Mucosa of gallbladder (tissue), 1 donor: ENCODE measurements at regions not wholly inside any gene's neighbourhood (a gene's known extent, or its start where the extent isn't known, plus 50 kb on each side); places are given as distances from the start of the nearest gene placed in this dataset.
"Not testable (repeated sequence)": the region's sequence is repeated elsewhere in the genome, so short reads cannot be mapped to it uniquely, and the experiment has no call there.

ENCODE experiments used
- DNase-seq: peaks from one replicate; pipeline ENCODE4 v3.0.0-alpha.2; 2020; ENCODE audit warnings: low spot score
- donor health status: DM: no; HTN: no; CAD: no.

DNA sequence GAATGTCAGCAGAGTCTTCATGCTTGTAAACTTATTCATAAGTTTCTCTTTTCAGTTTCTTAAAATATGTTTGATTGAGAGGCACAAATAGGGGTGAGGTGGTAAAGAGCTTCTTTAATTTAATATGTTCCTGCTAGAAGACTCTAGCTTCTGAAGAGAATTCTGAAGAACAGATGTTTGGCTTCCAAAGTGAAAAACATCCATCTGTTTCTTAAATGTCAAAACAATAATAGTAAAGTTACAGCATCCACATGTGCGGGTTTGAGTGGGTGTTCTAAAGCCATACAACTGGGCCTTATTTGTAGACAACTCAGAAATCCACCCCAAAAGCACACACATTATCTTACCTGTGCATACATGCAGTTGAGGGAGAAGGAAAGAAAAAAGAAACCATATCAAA lies 144.0 kb upstream of the ADGRL4 start:
- no peak for DNase-seq

DNA sequence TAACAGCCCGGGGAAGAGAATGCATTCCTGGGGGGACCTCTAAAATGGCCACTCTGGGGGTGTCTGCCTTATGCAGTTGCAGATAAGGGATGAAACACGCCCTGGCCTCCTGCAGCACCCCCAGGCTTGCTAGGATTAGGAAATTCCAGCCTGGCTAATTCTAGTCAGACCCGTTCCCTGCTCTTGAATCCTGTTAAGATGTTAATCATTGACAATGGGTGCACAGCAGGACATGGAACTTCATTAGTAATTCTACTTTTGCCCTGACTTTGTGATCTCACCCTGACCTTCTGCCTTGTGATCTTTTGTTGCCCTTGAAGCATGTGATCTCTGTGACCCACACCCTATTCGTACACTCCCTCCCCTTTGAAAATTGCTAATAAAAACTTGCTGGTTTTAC lies 131.7 kb upstream of the ADGRL4 start:
- not testable (repeated sequence) for DNase-seq

DNA sequence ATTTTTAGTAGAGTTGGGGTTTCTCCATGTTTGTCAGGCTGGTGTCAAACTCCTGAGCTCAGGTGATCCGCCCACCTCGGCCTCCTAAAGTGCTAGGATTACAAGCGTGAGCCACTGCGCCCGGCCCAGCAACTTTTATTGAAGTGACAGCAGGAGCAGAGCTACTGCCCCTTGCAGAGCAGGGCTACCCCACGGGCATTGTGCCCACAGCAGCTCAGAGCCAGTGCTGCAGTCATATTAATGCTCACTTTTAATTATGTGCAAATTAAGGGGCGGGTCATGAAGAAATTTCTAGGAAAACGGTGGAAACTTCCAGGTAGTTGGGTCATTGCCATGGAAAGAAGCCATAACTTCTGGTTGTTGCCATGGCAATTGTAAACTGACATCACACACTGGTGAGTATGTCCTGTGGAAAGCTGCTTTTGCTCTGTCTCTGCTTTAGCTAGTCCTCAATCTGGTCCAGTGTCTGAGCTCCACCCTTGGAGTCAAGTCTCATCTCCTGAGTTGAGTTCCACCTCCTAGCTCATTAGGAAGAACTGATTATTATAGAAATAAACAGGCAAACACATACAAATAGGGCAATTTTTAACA lies 127.3 kb upstream of the ADGRL4 start:
- no peak for DNase-seq

DNA sequence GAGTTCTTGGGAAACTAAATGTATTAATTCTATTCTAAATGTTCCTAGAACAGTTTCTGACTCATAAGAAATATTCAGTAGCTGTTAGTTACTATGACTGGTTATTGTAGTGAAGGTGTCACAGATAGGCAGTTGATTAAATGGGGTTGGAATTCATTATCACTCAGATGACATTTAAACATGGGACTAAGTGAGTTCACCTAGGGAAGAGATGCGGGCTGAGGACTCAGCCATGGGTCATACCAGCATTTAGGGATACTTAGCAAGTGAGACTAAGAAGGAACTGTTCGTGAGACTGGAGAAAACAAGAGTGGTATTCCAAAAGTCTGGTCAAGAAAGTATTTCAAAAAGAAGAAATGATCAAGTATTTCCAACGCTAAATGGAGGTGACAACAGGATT lies 125.1 kb upstream of the ADGRL4 start:
- DNase-seq = no peak

DNA sequence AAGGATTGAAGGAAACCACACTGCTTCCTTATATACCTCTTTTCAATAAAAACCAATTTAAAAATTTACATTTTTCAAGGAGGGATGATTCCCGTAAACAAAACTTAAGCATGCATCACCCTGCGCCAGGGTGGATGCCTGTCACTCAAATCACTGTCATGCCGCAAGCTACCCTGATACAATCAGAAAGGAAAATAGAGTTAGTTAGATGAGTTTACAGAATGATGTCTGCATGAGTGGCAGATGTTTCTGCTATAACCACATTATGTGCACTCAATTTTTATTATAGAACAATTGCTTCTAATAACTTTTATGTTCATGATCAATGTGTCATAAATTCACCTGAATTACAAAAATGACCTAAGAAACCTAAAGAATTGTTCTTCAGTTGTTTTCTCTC lies 123.4 kb upstream of the ADGRL4 start:
- no peak for DNase-seq

DNA sequence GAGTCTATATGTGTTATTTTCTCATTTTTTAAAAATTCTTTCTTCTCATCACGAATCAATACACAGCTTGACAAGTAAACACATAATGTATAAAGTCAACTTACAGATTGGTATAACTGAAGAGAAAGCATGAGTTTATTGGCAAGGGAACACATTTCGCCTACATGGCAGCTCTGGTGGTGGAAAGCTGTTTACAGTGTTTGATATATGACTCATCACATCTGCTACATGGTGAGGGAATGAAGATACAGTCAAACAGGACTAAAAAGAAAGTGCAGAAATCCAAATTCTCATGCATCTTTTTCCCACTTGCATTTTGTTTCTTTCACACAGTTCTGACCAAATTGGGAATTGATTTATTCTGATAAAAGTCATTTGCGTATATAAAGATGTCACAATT lies 122.2 kb upstream of the ADGRL4 start:
- no peak for DNase-seq

DNA sequence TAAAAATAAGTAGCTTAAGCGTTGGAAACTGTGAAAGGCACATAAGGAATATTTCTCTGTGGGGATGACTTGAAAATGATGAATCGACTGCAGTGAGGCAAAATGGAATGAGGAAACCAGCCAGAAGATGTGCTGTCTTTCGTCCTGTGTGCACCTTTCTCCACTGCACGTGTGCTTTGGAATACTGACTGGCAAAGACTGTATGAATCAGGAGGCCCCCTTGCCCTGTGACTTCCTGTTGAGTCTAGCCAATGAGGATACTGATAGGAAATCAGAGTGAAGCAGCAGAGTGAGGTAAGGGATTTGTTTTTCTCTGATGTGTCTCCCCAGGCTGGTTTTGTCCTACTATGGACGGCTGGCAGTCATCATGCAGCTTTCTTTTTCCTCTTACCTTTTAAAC lies 118.2 kb upstream of the ADGRL4 start:
- no peak for DNase-seq

GRCh38 chr1:79122521-79122920 lies 116.0 kb upstream of the ADGRL4 start:
- no peak for DNase-seq

- DNase-seq = no peak
Measured at GRCh38 chr1:79117376-79117775, 110.8 kb upstream of the ADGRL4 start.

DNA sequence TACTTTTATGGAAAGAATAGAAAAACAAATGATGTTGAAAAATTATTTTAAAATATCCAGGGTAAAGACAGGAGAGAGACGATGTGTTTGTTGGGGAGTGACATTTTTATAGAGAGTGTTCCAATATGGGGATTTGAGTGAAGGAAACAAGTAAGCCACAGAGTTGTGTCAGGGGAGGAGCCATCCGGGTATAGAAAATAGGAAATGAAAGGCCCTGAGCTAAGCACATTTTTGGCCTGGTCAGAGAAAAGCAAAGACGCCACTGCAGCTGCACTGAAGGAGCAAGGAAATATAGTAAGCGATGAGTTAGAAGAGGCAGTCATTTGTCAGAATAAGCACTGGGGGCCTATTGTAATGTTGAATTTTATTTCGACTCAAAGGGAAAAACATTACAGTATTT lies 107.3 kb upstream of the ADGRL4 start:
- DNase-seq = no peak

DNA sequence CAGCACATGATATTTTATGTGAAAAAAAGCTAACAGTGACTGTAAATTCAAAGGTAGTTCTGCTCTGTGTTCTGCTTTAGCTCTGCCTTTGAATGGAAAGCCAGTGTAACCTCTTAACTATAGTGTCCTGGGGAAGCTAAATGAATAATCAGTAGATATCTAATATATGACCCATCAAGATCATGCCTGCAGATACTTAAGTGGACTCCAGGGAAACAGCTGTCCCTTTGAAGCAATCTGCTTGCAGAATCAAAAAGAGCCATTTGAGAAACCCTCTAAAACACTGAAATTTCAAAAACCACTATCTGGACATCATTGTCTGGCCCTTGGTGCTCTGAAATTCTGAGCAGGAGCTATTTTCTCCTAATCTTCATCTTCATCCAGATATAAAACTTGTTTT lies 104.2 kb upstream of the ADGRL4 start:
- DNase-seq = no peak

DNA sequence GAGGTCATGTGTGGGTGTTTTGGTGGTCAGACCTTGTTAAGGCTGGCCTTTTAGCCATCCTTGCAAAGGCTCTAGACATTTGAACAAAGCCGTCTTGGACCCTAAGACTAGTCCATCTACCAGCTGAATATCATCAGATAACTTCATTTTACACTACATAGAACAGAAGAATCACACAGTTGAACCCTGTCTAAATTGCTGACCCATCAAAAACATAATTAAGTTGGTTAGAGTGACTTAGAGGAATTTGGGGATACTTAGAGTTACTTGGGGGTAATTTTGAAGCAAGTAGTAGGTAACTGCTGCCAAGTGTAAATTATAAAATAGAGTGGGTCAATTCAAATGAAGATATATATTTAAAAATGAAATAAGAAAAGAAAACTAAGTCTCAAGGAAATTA lies 102.9 kb upstream of the ADGRL4 start:
- DNase-seq = no peak

- DNase-seq = no peak
Measured at GRCh38 chr1:79105500-79105899, 99.0 kb upstream of the ADGRL4 start.

- DNase-seq = no peak
Measured at GRCh38 chr1:79104617-79105016, 98.1 kb upstream of the ADGRL4 start.

DNA sequence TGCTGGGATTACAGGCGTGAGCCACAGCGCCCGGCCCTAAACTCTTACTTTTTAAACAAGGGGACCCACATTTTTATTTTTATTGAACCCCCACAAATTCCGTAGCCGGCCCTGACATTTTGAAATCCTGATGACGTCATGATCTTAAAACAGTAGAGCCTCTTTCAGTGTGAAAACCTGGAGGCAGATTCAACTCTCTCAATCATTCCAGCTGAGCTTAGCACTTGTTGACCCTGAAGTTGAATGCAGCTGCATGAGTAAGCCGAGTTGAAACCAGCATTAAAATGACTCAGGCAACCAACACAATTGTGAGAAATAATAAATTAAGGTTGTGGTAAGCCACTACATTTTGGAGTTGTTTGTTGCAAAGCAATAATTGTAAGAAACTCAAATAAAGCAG lies 93.9 kb upstream of the ADGRL4 start:
- DNase-seq = no peak

GRCh38 chr1:79090985-79091384 lies 84.5 kb upstream of the ADGRL4 start:
- DNase-seq = no peak

DNA sequence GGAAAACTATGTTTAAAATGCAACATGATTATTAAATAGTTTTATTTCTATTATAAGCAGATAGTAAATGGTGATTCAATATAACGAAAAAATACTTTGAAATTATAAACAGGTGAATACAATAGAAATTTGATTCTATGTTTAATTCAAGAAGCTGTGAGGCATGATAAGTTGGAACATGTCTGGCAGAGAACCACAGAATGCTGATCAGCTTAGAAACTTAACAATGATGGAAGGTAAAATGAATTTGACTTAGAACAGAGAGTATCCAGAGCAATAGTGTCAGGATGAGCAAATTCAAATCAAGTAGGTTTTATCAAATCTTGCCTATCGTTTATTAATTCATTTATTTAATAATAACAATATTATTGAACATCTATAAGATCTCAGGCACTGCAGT lies 83.4 kb upstream of the ADGRL4 start:
- no peak for DNase-seq

GRCh38 chr1:79082233-79082632 lies 75.7 kb upstream of the ADGRL4 start:
- no peak for DNase-seq

- no peak for DNase-seq
Measured at GRCh38 chr1:79079770-79080169, 73.2 kb upstream of the ADGRL4 start.

DNA sequence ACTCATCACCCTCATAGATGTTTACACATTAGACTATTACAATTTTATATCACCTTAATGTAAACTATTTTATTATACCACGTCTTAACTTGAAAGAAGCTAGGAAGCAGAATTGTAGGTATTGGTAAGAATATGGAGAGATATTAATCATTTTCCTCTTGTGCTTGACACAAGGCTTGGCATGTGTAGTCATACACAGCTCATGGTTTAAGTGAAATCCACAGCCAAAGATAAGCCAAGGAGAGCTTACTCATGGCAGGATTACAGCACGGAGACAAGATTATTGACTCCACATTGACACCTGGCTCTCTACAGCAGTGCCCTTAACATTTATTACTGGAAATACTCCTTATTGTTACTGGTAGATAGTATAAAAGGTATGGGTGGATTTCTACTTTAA lies 68.4 kb upstream of the ADGRL4 start:
- no peak for DNase-seq

DNA sequence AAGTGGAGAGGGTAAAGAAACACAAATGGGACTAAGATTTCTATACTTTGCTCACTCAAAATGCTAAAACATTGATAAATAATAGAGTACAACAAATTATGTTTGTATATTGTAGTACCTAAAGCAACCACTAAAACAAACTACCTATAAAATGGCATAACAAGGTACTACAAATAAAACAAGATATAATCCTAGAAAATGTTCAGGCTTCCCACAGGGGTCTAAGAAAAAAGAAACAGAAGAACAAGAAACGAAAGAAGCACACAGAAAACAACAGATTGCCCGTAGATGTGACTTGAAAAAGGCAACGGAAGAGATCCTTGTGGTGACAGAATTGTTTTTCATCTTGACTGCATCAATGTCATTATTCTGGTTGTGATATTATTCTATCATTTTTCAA lies 63.3 kb upstream of the ADGRL4 start:
- DNase-seq = no peak

DNA sequence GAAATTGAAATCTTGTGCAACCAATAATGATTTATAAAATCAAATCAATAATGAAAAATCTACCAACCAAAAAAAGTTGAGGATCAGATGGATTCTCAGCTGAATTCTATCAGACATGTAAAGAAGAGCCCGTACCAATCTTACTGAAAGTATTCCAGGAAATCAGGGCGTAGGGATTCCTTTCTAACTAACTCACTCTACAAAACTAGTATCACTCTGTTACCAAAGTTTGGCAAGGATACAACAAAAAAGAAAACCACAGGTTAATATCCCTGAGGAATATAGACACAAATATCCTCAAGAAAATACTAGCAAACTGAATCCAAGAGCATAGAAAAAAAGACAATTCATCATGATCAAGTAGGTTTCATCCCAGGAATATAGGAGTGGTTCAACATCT lies 52.8 kb upstream of the ADGRL4 start:
- no peak for DNase-seq
